HG02571 (cell line): ENCODE measurements at regions not wholly inside any gene's neighbourhood (a gene's known extent, or its start where the extent isn't known, plus 50 kb on each side); places are given as distances from the start of the nearest gene placed in this dataset.

ENCODE experiments used
- ATAC-seq: cut with Tn5 transposase; IDR thresholded peaks from one replicate; pipeline ENCODE4 v1.9.1; 2021; ENCODE audit warnings: mild to moderate bottlenecking, moderate library complexity; ENCODE audit not compliant: unreplicated experiment

GRCh38 chr1:79847700-79848099, 841.2 kb upstream of the ADGRL4 start:
- ATAC-seq: no peak

GRCh38 chr1:79845936-79846335, 839.4 kb upstream of the ADGRL4 start:
- ATAC-seq: no peak

- ATAC-seq: no peak
Measured at GRCh38 chr1:79842811-79843210, 836.3 kb upstream of the ADGRL4 start.

- no peak for ATAC-seq
Measured at GRCh38 chr1:79839882-79840281, 833.4 kb upstream of the ADGRL4 start.

- ATAC-seq: no peak
Measured at GRCh38 chr1:79827446-79827845, 820.9 kb upstream of the ADGRL4 start.

- ATAC-seq: no peak
Measured at GRCh38 chr1:79825551-79825950, 819.0 kb upstream of the ADGRL4 start.

- ATAC-seq: no peak
Measured at GRCh38 chr1:79822053-79822452, 815.5 kb upstream of the ADGRL4 start.

- no peak for ATAC-seq
Measured at GRCh38 chr1:79819140-79819539, 812.6 kb upstream of the ADGRL4 start.

GRCh38 chr1:79817031-79817560, 810.6 kb upstream of the ADGRL4 start:
- no peak for ATAC-seq

GRCh38 chr1:79815115-79815514, 808.6 kb upstream of the ADGRL4 start:
- no peak for ATAC-seq

GRCh38 chr1:79811173-79811572, 804.6 kb upstream of the ADGRL4 start:
- no peak for ATAC-seq

- no peak for ATAC-seq
Measured at GRCh38 chr1:79808816-79809475, 802.4 kb upstream of the ADGRL4 start.

GRCh38 chr1:79807816-79808215, 801.3 kb upstream of the ADGRL4 start:
- no peak for ATAC-seq

- ATAC-seq: no peak
Measured at GRCh38 chr1:79797487-79797886, 791.0 kb upstream of the ADGRL4 start.

GRCh38 chr1:79796434-79796833, 789.9 kb upstream of the ADGRL4 start:
- ATAC-seq: no peak

- no peak for ATAC-seq
Measured at GRCh38 chr1:79792219-79792930, 785.8 kb upstream of the ADGRL4 start.

- no peak for ATAC-seq
Measured at GRCh38 chr1:79791488-79792218, 785.1 kb upstream of the ADGRL4 start.

GRCh38 chr1:79790950-79791349, 784.4 kb upstream of the ADGRL4 start:
- no peak for ATAC-seq

- no peak for ATAC-seq
Measured at GRCh38 chr1:79787631-79788030, 781.1 kb upstream of the ADGRL4 start.

GRCh38 chr1:79785964-79786363, 779.4 kb upstream of the ADGRL4 start:
- ATAC-seq: no peak

- no peak for ATAC-seq
Measured at GRCh38 chr1:79785561-79785960, 779.0 kb upstream of the ADGRL4 start.

- no peak for ATAC-seq
Measured at GRCh38 chr1:79781261-79781660, 774.7 kb upstream of the ADGRL4 start.
